Ishikawa (cell line): ENCODE measurements at regions not wholly inside any gene's neighbourhood (a gene's known extent, or its start where the extent isn't known, plus 50 kb on each side); places are given as distances from the start of the nearest gene placed in this dataset.

Experiments
- CEBPB ChIP-seq: IDR thresholded peaks from 2 replicates; pipeline ENCODE4 v1.6.1; 2012
- CREB1 ChIP-seq: IDR thresholded peaks from 2 replicates; pipeline ENCODE4 v1.6.1; 2012; ENCODE audit warnings: low read depth
- EGR1 ChIP-seq: IDR thresholded peaks from 2 replicates; pipeline ENCODE4 v1.6.1; 2012
- EP300 ChIP-seq: IDR thresholded peaks from 2 replicates; pipeline ENCODE4 v1.6.1; 2012; ENCODE audit warnings: borderline replicate concordance
- FOXM1 ChIP-seq: IDR thresholded peaks from 2 replicates; pipeline ENCODE4 v1.6.1; 2012; ENCODE audit warnings: low read depth, borderline replicate concordance
- MAX ChIP-seq: IDR thresholded peaks from 2 replicates; pipeline ENCODE4 v1.6.1; 2012
- RAD21 ChIP-seq: IDR thresholded peaks from 2 replicates; pipeline ENCODE4 v1.6.1; 2012; ENCODE audit warnings: low read depth
- REST ChIP-seq: IDR thresholded peaks from 2 replicates; pipeline ENCODE4 v1.6.1; 2012; ENCODE audit warnings: low read depth, mild to moderate bottlenecking
- TAF1 ChIP-seq: IDR thresholded peaks from 2 replicates; pipeline ENCODE4 v1.6.1; 2012; ENCODE audit warnings: low read depth, mild to moderate bottlenecking
- ZBTB7A ChIP-seq: IDR thresholded peaks from 2 replicates; pipeline ENCODE4 v1.6.1; 2012; ENCODE audit warnings: low read depth
- TF ChIP-seq, protein P1 (sequence below): IDR thresholded peaks from 2 replicates; pipeline ENCODE4 v1.6.1; 2012

DNA sequence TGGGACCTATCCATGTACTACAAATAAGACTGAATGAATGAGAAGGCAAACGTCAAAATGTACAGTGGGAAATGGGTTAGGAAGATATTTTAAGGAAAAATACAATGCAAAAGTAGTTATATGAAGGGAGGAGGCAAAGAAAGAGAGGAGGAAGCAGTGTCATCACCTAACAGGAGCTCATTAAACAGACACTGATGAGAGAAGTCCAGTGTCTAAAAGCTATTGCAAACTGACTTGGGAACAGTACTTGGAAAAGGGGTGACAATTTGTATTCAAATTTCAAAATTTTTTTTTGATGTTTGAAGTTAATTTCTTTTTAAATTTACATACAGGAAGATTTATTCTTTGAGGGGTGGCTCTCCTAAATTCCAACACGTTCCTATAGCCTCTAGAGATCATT lies 143.5 kb upstream of the NOX3 start:
- TF ChIP-seq CEBPB (no peak), TAF1 (no peak), EGR1 (no peak), EP300 (no peak), FOXM1 (no peak), REST (no peak), MAX (no peak), CREB1 (no peak), RAD21 (no peak), ZBTB7A (no peak)
- TF ChIP-seq, protein P1, sequence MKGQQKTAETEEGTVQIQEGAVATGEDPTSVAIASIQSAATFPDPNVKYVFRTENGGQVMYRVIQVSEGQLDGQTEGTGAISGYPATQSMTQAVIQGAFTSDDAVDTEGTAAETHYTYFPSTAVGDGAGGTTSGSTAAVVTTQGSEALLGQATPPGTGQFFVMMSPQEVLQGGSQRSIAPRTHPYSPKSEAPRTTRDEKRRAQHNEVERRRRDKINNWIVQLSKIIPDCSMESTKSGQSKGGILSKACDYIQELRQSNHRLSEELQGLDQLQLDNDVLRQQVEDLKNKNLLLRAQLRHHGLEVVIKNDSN: no peak
